Caco-2 (cell line): ENCODE measurements at regions not wholly inside any gene's neighbourhood (a gene's known extent, or its start where the extent isn't known, plus 50 kb on each side); places are given as distances from the start of the nearest gene placed in this dataset.
"Not testable (repeated sequence)": the region's sequence is repeated elsewhere in the genome, so short reads cannot be mapped to it uniquely, and the experiment has no call there.

Experiments
- BruUV-seq: library from RNA; stranded (reverse); fragments of 400-500 nt; replicated peaks from 2 replicates; lab custom pipeline; 2021; lab: Mats Ljungman, UMichigan
- CTCF ChIA-PET: fragments of 300-600 bp; sonication (Branson Sonifier 250); formaldehyde crosslinking; loops from one replicate; lab custom pipeline; 2022; ENCODE audit warnings: antibody characterized with exemption; lab: Charles Lee
- POLR2A ChIA-PET: fragments of 300-600 bp; sonication (Branson Sonifier 250); formaldehyde crosslinking; loops from one replicate; lab custom pipeline; 2022; ENCODE audit warnings: antibody characterized with exemption; lab: Charles Lee
- DNase-seq, 2 experiments: peaks; one replicate each; pipeline versions ENCODE4 v3.0.0 to v3.0.0-alpha.2; 2020 to 2022
- H3K27me3 ChIP-seq: replicated peaks from 2 replicates; pipeline ENCODE4 v1.6.0; 2011; ENCODE audit warnings: low read length; ENCODE audit not compliant: control insufficient read depth, insufficient read depth
- H3K36me3 ChIP-seq: 2 replicates; pipeline ENCODE4 v1.5.1; 2011; ENCODE audit warnings: low read length; ENCODE audit not compliant: control insufficient read depth, insufficient read depth
- H3K4me1 ChIP-seq: fragments of 250-450 bp; sonication (Bioruptor Pico); 2 replicates; pipeline ENCODE4 v1.5.1; 2020; ENCODE audit warnings: mild to moderate bottlenecking
- H3K4me3 ChIP-seq: 2 replicates; pipeline ENCODE4 v1.5.1; 2011; ENCODE audit warnings: low read depth, mild to moderate bottlenecking, control low read depth, low read length
- H3K9me3 ChIP-seq: fragments of 250-450 bp; sonication (Bioruptor Pico); 2 replicates; pipeline ENCODE4 v1.5.1; 2020; ENCODE audit warnings: mild to moderate bottlenecking, moderate library complexity
- H3K27ac Mint-ChIP-seq: one replicate; pipeline ENCODE4 v1.8.0; 2022; ENCODE audit warnings: mixed read lengths; ENCODE audit not compliant: unreplicated experiment
- H3K27me3 Mint-ChIP-seq: one replicate; pipeline ENCODE4 v1.8.0; 2022; ENCODE audit warnings: mixed read lengths; ENCODE audit not compliant: insufficient read depth, unreplicated experiment
- H3K36me3 Mint-ChIP-seq: one replicate; pipeline ENCODE4 v1.8.0; 2022; ENCODE audit warnings: mild to moderate bottlenecking, mixed read lengths; ENCODE audit not compliant: insufficient read depth, unreplicated experiment
- H3K4me1 Mint-ChIP-seq: one replicate; pipeline ENCODE4 v1.8.0; 2022; ENCODE audit warnings: low read depth, mixed read lengths; ENCODE audit not compliant: unreplicated experiment
- H3K4me3 Mint-ChIP-seq: one replicate; pipeline ENCODE4 v1.8.0; 2022; ENCODE audit warnings: mild to moderate bottlenecking, moderate library complexity, mixed read lengths; ENCODE audit not compliant: unreplicated experiment
- H3K9me3 Mint-ChIP-seq: one replicate; pipeline ENCODE4 v1.8.0; 2022; ENCODE audit warnings: mixed read lengths; ENCODE audit not compliant: unreplicated experiment
- CTCF ChIP-seq, 2 experiments: fragments of 200-600 bp in 1 of 2; IDR thresholded peaks; 1 replicate in 1 of 2; 2 replicates in 1 of 2; pipeline versions ENCODE4 v1.5.1 to v1.8.0; 2011 to 2022; ENCODE audit warnings: antibody characterized with exemption in 1 of 2, control low read depth in 1 of 2, inconsistent platforms in 1 of 2, low read depth in 1 of 2, low read length in 1 of 2, mild to moderate bottlenecking in 1 of 2, moderate library complexity in 1 of 2; ENCODE audit not compliant: insufficient read depth in 1 of 2, severe bottlenecking in 1 of 2, unreplicated experiment in 1 of 2
- intact Hi-C: fragments of 100-400 bp; cut with micrococcal nuclease; formaldehyde crosslinking; loops from one replicate; pipeline ENCODE4 v1.10.0; 2022; ENCODE audit not compliant: unreplicated experiment

DNA sequence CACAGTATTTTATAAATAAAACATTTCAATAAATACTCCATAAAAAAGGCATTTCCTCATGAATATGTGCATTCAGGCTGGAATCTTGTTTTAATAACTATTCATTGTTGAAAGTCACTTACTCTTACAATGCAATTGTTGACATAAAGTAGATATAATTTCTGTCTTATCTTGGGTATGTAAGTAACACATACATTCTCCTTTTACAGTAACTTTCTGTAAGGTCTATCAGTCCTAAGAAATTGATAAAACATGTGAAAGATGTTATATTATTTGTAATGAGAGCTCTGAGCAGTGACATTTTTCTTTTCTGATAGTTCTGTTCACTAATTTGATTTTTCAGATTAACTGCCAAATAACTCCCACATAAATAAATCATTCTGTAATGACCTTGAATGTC lies 1249.2 kb downstream of the STIM2 start:
- Mint-ChIP-seq H3K4me3 (no peak overlapping the region), H3K4me1 (no peaks in the 10 kb centered on the region), H3K27me3 (no peaks in the 10 kb centered on the region)

GRCh38 chr4:28112691-28113335 lies 1252.2 kb downstream of the STIM2 start:
- H3K27me3 Mint-ChIP-seq, H3K36me3 ChIP-seq, H3K36me3 Mint-ChIP-seq, H3K4me3 ChIP-seq, DNase-seq, CTCF ChIA-PET, H3K4me3 Mint-ChIP-seq, H3K9me3 Mint-ChIP-seq, BruUV-seq, H3K9me3 ChIP-seq, H3K27me3 ChIP-seq, intact Hi-C loops, H3K4me1 ChIP-seq, H3K27ac Mint-ChIP-seq, POLR2A ChIA-PET, H3K4me1 Mint-ChIP-seq: not testable (repeated sequence)

More for the DNA sequence above, 1249.2 kb downstream of the STIM2 start:
- CTCF ChIA-PET: no interaction called here
- no TSS peak for BruUV-seq
- Mint-ChIP-seq H3K36me3 (no peaks in the 10 kb centered on the region), H3K27ac (no peak overlapping the region), H3K9me3 (no peaks in the 10 kb centered on the region)
- no peaks in the 10 kb centered on the region for H3K9me3 ChIP-seq
- TF ChIP-seq CTCF (IDR thresholded peaks at IDR 0.05; ENCODE audit: insufficient read depth in 1 of 2, low read depth in 1 of 2, low read length in 1 of 2, severe bottlenecking in 1 of 2, unreplicated experiment in 1 of 2): no peak
- POLR2A ChIA-PET: no interaction called here
- H3K27me3 ChIP-seq: no peaks in the 10 kb centered on the region
- no peak overlapping the region for H3K4me3 ChIP-seq
- intact Hi-C loops: no loop called here
- H3K36me3 ChIP-seq: no peaks in the 10 kb centered on the region
- no peaks in the 10 kb centered on the region for H3K4me1 ChIP-seq
- DNase-seq: no peak

GRCh38 chr4:28113586-28113985 lies 1252.9 kb downstream of the STIM2 start:
- H3K27me3 ChIP-seq, POLR2A ChIA-PET, H3K36me3 Mint-ChIP-seq, H3K9me3 Mint-ChIP-seq, DNase-seq, H3K4me3 Mint-ChIP-seq, H3K9me3 ChIP-seq, BruUV-seq, H3K4me1 Mint-ChIP-seq, H3K36me3 ChIP-seq, H3K27ac Mint-ChIP-seq, CTCF ChIA-PET, H3K27me3 Mint-ChIP-seq, intact Hi-C loops, H3K4me1 ChIP-seq, H3K4me3 ChIP-seq: not testable (repeated sequence)

DNA sequence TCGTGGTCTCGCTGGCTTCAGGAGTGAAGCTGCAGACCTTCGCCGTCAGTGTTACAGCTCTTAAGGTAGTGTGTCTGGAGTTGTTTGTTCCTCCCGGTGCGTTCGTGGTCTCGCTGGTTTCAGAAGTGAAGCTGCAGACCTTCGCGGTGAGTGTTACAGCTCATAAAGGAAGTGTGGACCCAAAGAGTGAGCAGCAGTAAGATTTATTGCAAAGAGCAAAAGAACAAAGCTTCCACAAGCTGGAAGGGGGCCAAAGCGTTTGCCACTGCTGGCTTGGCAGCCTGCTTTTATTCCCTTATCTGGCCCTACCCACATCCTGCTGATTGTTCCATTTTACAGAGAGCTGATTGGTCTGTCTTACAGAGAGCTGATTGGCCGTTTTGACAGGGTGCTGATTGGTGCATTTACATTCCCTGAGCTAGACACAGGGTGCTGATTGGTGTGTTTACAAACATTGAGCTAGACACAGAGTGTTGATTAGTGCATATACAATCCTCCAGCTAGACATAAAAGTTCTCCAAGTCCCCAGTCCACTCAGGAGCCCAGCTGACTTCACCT lies 1256.0 kb downstream of the STIM2 start:
- DNase-seq, H3K9me3 ChIP-seq, H3K4me1 Mint-ChIP-seq, H3K4me3 Mint-ChIP-seq, H3K27me3 Mint-ChIP-seq, H3K4me3 ChIP-seq, H3K4me1 ChIP-seq, H3K36me3 Mint-ChIP-seq, POLR2A ChIA-PET, BruUV-seq, intact Hi-C loops, H3K27me3 ChIP-seq, H3K27ac Mint-ChIP-seq, H3K9me3 Mint-ChIP-seq, CTCF ChIA-PET, H3K36me3 ChIP-seq: not testable (repeated sequence)
